UCSD-AML1 (cell line): ENCODE measurements at regions not wholly inside any gene's neighbourhood (a gene's known extent, or its start where the extent isn't known, plus 50 kb on each side); places are given as distances from the start of the nearest gene placed in this dataset.

Experiments
- DNase-seq: peaks from one replicate; lab custom pipeline; 2025; ENCODE audit not compliant: unreplicated experiment; lab: John Stamatoyannopoulos, UW

DNA sequence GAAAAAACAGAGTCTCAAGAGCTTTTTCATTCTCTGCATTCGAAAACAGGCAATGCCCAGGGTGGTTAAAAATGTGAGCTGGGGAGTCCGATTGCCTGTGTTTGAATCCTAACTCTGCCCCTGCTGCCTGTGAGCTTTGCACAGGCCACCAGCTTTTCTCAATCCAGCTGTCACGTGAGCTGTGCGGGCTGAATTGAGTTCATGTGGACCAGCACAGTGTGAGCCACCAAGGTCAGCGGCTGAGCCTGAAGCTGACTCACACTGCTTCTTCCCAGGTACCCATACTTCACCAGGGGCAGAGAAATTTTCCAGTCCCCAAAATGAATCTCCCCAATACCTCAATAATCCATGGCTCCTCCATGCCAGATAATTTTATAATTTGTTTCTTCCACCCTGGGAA is 64.4 kb upstream of the SLCO3A1 start:
- DNase-seq = no peak

DNA sequence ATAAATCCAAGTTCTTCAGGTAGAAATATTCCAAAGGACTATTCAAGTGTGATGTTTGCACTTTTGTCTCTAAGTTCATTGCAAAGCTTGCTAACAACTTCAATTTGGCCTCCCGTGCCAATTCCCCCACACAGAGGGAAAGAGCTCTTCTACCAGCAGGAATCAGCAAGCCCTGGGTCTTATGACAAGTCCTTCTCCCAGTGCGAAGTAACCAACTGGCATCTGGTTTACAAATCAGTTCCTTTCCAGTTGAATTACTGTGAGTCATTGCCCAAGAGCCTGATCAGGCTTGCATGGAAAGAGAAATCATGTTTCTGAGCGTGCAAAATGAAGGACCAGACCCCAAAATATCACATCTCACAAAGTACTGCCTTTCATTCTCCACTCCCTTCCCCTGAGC is 62.7 kb upstream of the SLCO3A1 start:
- DNase-seq = no peak

DNA sequence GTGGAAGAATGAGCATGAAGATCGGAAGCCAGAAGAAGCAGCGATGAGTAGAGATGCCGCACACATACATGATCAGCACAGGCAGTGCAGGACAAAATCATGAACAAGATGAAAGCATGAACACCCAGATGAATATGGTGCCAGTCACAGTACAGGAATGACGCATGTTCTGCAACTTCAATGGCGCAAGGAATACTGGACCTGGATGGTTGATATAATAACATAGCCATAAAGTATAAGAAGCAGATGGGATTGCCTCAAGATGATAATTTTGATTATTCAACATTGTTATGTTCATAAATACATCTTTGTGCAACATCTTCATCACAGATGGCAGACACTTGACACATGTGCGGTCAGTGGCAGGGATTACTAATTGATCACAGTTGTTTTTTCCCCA is 59.7 kb upstream of the SLCO3A1 start:
- no peak for DNase-seq

DNA sequence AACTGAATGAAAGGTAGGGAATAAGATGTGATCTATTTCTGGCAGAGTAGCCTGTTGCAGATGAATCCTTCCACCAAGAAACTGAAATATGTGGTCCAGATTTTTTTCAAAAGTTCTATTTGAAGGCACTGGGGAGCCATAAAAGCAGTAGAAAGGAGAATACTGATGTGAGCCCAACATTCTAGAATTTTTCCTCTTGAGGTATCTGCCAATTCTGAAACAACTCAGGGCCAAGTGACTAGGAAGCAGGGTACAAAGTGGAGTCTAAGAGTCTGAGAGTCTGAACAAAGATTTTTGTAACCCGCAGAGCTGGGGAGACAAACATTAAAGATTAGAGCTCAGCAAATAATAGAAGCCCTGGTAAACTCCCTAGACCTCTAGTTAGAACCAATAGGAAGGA is 58.3 kb upstream of the SLCO3A1 start:
- no peak for DNase-seq

DNA sequence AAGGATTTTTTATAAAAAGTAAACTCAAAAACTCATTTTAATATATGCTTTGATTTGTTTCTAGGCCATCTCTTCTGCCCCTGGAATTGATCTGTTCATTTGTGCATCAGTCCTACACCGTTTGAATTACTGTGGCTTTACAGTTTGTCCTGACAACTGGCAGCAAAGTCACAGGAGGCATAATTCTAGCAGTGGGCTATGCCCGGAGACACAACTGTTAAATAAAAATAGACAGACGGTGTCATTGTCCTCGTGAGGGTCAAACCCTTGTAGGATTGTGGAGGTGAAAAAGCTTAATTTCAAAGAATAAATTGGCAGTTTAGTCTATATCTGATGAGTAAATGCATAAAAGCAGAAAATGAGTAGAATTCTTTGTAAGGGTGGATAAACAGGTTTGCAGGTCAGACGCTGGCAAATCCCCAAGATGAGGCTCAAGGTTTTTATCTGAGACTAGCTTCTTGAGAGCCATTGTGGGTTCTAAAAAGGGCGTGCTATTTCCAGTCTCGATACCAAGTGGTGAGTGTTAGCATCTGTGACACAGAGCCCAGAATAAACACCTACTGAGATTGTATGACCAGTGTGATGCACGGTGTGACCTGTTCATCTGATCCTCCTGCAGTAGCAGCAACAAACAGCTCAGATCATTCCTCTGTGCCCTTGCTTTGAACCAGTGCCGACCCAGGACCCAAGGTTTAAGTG is 51.5 kb upstream of the SLCO3A1 start:
- no peak for DNase-seq

DNA sequence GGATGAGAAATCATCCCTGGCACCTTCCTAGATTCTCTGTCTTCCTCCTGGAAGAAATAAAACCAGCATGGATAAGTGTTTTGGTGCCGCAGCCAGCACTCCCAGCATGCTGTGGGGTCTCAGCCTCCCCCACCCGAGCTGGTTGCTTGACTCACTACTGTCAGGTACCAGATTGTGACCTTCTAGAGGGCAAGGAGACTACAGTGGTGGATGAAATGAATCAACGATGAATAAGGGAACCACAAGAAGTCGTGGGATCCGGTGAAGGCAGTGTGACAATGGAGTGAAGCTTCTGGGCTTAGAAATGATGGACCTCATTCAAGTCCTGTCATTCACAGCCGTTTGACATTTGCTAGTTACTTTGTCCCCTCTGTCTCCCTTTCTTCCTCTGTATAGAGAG is 50.2 kb upstream of the SLCO3A1 start:
- DNase-seq = no peak
